PC-3 (cell line): ENCODE measurements at regions not wholly inside any gene's neighbourhood (a gene's known extent, or its start where the extent isn't known, plus 50 kb on each side); places are given as distances from the start of the nearest gene placed in this dataset.

Source experiments
- ATAC-seq: fragments of 200-7000 bp; cut with Tn5 transposase; 2 replicates; pipeline ENCODE4 v1.9.1; 2020; ENCODE audit warnings: mild to moderate bottlenecking, moderate library complexity
- BruUV-seq: library from RNA; stranded (reverse); fragments of 400-500 nt; replicated peaks from 2 replicates; lab custom pipeline; 2021; lab: Mats Ljungman, UMichigan
- CTCF ChIA-PET: fragments of 300-600 bp; sonication (Branson Sonifier 250); formaldehyde crosslinking; loops from one replicate; lab custom pipeline; 2022; ENCODE audit warnings: antibody characterized with exemption; lab: Charles Lee
- POLR2A ChIA-PET: fragments of 300-600 bp; sonication (Branson Sonifier 250); formaldehyde crosslinking; loops from one replicate; lab custom pipeline; 2022; ENCODE audit warnings: antibody characterized with exemption; ENCODE audit not compliant: unreplicated experiment; lab: Charles Lee
- DNase-seq: peaks from one replicate; pipeline ENCODE4 v3.0.0-alpha.2; 2015
- H2AFZ ChIP-seq: fragments of 300-600 bp; sonication (generic); 2 replicates; pipeline ENCODE4 v1.6.0; 2016; ENCODE audit warnings: antibody characterized with exemption, low read length
- H3F3A ChIP-seq: fragments of 300-600 bp; sonication (generic); one replicate; pipeline ENCODE4 v1.6.0; 2017; ENCODE audit warnings: antibody characterized with exemption, low read length, control low read depth, mild to moderate bottlenecking; ENCODE audit not compliant: unreplicated experiment
- H3K27ac ChIP-seq: fragments of 300-600 bp; sonication (generic); 2 replicates; pipeline ENCODE4 v1.5.1; 2016; ENCODE audit warnings: mild to moderate bottlenecking, low read length
- H3K27me3 ChIP-seq: fragments of 300-600 bp; sonication (generic); 2 replicates; pipeline ENCODE4 v1.6.1; 2016; ENCODE audit warnings: low read length, mixed read lengths
- H3K36me3 ChIP-seq: fragments of 300-600 bp; sonication (generic); 2 replicates; pipeline ENCODE4 v1.6.1; 2016; ENCODE audit warnings: low read depth, mixed run types, low read length, mixed read lengths
- H3K4me1 ChIP-seq: fragments of 300-600 bp; sonication (generic); 2 replicates; pipeline ENCODE4 v1.5.1; 2016; ENCODE audit warnings: low read length; ENCODE audit not compliant: insufficient read depth
- H3K4me2 ChIP-seq: fragments of 300-600 bp; sonication (generic); 2 replicates; pipeline ENCODE4 v1.6.0; 2016; ENCODE audit warnings: low read length
- H3K4me3 ChIP-seq: fragments of 300-600 bp; sonication (generic); 2 replicates; pipeline ENCODE4 v1.5.1; 2016; ENCODE audit warnings: mild to moderate bottlenecking, low read length, mixed read lengths
- H3K79me2 ChIP-seq: fragments of 300-600 bp; sonication (generic); 2 replicates; pipeline ENCODE4 v1.6.1; 2017; ENCODE audit warnings: low read length, mixed read lengths
- H3K9ac ChIP-seq: fragments of 300-600 bp; sonication (generic); 2 replicates; pipeline ENCODE4 v1.6.0; 2016; ENCODE audit warnings: mild to moderate bottlenecking, low read length
- H3K9me2 ChIP-seq: fragments of 300-600 bp; sonication (generic); replicated peaks from 2 replicates; pipeline ENCODE4 v1.6.1; 2016; ENCODE audit warnings: mixed run types, low read length, mixed read lengths
- H3K9me3 ChIP-seq: fragments of 300-600 bp; sonication (generic); 2 replicates; pipeline ENCODE4 v1.6.1; 2016; ENCODE audit warnings: low read length, mixed read lengths
- H4K20me1 ChIP-seq: fragments of 300-600 bp; sonication (generic); 2 replicates; pipeline ENCODE4 v1.6.1; 2016; ENCODE audit warnings: low read length, mixed read lengths
- EZH2 ChIP-seq: fragments of 300-600 bp; sonication (generic); IDR thresholded peaks from one replicate; pipeline ENCODE4 v1.6.1; 2017; ENCODE audit warnings: antibody characterized with exemption, mild to moderate bottlenecking, low read length; ENCODE audit not compliant: unreplicated experiment
- EZH2phosphoT487 ChIP-seq: fragments of 300-600 bp; sonication (generic); IDR thresholded peaks from 2 replicates; pipeline ENCODE4 v1.6.1; 2018; ENCODE audit warnings: mild to moderate bottlenecking, antibody characterized with exemption, low read length, borderline replicate concordance
- intact Hi-C: fragments of 100-400 bp; cut with micrococcal nuclease; formaldehyde crosslinking; loops from 2 replicates; pipeline ENCODE4 v1.9.0; 2023
- TF ChIP-seq, protein P1 (sequence below): fragments of 300-600 bp; sonication (generic); conservative IDR thresholded peaks from 2 replicates; pipeline ENCODE4 v1.5.1; 2017; ENCODE audit warnings: antibody characterized with exemption, low read depth, mild to moderate bottlenecking, low read length

- H2AFZ ChIP-seq = no peak overlapping the region
- no peaks in the 10 kb centered on the region for H3K9me3 ChIP-seq
- DNase-seq (no peak), ATAC-seq (no peak)
- BruUV-seq = no TSS peak
- CTCF ChIA-PET = interaction anchor here (0.5 kb wide), 1 partner anchor 1414 kb away, joined by 4 read pairs; no protein-coding TSS in a partner anchor
- no peaks in the 10 kb centered on the region for H3K36me3 ChIP-seq
- TF ChIP-seq, protein P1, sequence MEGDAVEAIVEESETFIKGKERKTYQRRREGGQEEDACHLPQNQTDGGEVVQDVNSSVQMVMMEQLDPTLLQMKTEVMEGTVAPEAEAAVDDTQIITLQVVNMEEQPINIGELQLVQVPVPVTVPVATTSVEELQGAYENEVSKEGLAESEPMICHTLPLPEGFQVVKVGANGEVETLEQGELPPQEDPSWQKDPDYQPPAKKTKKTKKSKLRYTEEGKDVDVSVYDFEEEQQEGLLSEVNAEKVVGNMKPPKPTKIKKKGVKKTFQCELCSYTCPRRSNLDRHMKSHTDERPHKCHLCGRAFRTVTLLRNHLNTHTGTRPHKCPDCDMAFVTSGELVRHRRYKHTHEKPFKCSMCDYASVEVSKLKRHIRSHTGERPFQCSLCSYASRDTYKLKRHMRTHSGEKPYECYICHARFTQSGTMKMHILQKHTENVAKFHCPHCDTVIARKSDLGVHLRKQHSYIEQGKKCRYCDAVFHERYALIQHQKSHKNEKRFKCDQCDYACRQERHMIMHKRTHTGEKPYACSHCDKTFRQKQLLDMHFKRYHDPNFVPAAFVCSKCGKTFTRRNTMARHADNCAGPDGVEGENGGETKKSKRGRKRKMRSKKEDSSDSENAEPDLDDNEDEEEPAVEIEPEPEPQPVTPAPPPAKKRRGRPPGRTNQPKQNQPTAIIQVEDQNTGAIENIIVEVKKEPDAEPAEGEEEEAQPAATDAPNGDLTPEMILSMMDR = no peak
- no peak for TF ChIP-seq EZH2phosphoT487
- no peak for TF ChIP-seq EZH2
- H3K4me2 ChIP-seq = no peak overlapping the region
- H3K27me3 ChIP-seq = no peaks in the 10 kb centered on the region
- no peaks in the 10 kb centered on the region for H4K20me1 ChIP-seq
- POLR2A ChIA-PET = no interaction called here
- H3K79me2 ChIP-seq = no peaks in the 10 kb centered on the region
- no peaks in the 10 kb centered on the region for H3F3A ChIP-seq
- 0 out of 2 replicates have a peak, but pooled peaks cover 3% of the 10 kb centered on the region for H3K9me2 ChIP-seq
- H3K9ac ChIP-seq = no peak overlapping the region
- no peak overlapping the region for H3K27ac ChIP-seq
- intact Hi-C loops = no loop called here
- H3K4me3 ChIP-seq = no peak overlapping the region
- H3K4me1 ChIP-seq = peaks cover 6% of the 10 kb centered on the region
These were observed 189.6 kb upstream of the NRP1 start for GRCh38 chr10:33524041-33524440.

DNA sequence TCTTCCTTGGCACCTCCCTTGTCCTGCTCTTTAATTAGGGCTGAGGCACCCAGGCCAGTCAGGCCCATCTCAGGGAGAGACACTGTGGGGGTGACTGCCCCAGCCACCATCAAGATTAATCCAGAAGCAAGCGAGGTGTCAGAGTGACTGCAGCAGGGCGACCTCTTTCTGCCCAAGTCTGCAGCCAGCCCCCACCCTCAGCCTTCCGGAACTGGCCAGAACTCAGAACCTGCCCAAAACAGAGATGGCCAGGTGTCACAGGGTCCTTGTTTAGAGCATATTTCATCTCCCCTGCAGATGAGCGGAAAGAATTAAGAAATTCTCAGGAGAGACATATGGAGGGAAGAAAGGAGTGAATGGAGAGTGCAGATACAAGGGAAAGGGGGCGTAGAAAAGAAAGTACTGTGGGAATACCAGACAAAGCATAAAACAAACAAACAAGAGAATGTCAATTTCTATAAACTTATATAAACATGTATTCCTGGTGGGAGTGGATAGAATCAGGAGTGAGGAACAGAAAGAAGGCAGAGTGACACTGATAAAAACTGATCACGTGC lies 188.8 kb upstream of the NRP1 start:
- TF ChIP-seq EZH2phosphoT487 = no peak
- TF ChIP-seq, protein P1 = no peak
- no peak for TF ChIP-seq EZH2
- intact Hi-C loops = no loop called here
- Histone ChIP-seq H3K4me2 (no peak overlapping the region), H3K27ac (no peak overlapping the region), H3K36me3 (no peaks in the 10 kb centered on the region), H3F3A (no peaks in the 10 kb centered on the region), H4K20me1 (no peaks in the 10 kb centered on the region), H3K27me3 (no peaks in the 10 kb centered on the region), H2AFZ (no peak overlapping the region), H3K79me2 (no peaks in the 10 kb centered on the region), H3K4me1 (peaks cover 6% of the 10 kb centered on the region), H3K9me3 (no peaks in the 10 kb centered on the region), H3K9me2 (no peaks in the 10 kb centered on the region), H3K4me3 (no peak overlapping the region), H3K9ac (no peak overlapping the region)
- ChIA-PET CTCF (no interaction called here), POLR2A (no interaction called here)
- no peak for DNase-seq
- no peak for ATAC-seq
- BruUV-seq = no TSS peak

DNA sequence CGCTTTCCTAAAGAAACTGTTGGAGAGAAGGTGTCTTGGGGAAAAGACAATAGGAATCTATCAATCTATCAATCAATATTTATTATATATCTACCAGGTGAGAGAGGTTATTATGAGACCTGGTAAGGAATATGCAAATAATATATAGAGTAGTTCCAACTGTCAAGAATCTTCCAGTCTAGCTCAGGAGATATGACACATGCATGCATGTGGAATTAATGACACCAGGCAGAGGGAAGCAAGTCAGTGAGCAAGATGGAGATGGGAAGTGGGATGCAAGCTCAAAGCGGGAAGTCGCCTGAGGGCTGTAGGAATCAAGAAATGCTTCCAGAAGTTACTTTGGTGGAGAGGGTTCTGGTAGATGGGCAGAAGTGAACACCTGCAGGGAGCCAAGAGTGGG lies 187.4 kb upstream of the NRP1 start:
- Histone ChIP-seq H3K9ac (no peak overlapping the region), H4K20me1 (no peaks in the 10 kb centered on the region), H3F3A (no peaks in the 10 kb centered on the region), H3K4me3 (no peak overlapping the region), H3K27ac (no peak overlapping the region), H3K9me2 (no peaks in the 10 kb centered on the region), H3K9me3 (no peaks in the 10 kb centered on the region), H3K4me1 (peaks cover 6% of the 10 kb centered on the region), H3K79me2 (no peaks in the 10 kb centered on the region), H3K4me2 (no peak overlapping the region), H2AFZ (no peak overlapping the region), H3K36me3 (no peaks in the 10 kb centered on the region), H3K27me3 (no peaks in the 10 kb centered on the region)
- intact Hi-C loops = no loop called here
- CTCF ChIA-PET = interaction anchor here (0.5 kb wide), 1 partner anchor 24 kb away, joined by 3 read pairs; no protein-coding TSS in a partner anchor
- no peak for TF ChIP-seq EZH2
- TF ChIP-seq, protein P1 = no peak
- TF ChIP-seq EZH2phosphoT487 = no peak
- BruUV-seq = no TSS peak
- ATAC-seq (no peak), DNase-seq (no peak)
- POLR2A ChIA-PET = interaction anchor here (0.7 kb wide), 1 partner anchor 185 kb away, joined by 7 read pairs; no protein-coding TSS in a partner anchor
